ENCODE measurements at regions not wholly inside any gene's neighbourhood (a gene's known extent, or its start where the extent isn't known, plus 50 kb on each side); places are given as distances from the start of the nearest gene placed in this dataset.

DNA sequence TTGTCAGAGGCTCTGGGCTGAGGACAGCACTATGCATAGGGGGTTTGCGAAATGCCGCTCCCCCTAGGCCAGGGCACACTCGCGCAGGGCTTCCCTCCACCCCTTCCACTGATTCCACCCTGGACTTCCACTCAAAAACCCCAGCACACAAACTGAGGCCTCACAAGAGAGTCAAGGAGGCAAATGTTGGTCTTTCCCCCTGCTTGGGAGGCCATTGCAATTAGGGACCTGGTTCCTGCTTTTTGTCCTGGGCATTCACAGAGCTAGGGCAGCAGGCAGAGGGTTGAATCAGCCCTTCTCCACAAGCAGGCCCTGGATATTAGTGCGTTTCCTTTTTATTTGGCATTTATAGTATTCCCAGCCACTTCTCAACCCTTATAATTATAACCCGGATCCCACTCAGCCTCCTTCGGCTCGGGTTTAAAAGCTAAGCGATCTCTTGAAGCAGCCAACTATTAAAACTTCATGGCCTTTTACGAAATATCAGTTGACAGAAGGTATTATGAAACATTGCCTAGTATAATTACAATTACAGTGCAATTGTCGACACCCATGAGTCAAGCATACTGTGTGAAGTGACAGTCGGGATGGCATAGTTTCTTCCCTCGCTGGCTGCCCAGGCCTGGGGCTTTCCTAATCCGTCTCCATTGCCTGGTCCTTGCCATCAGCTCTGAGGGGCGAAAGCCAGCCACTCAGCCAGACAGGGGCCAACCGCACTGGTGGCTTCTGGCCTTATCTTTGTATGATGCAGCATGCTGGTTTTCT, 285.5 kb upstream of the MAP3K1 start:
- H3K36me3 Mint-ChIP-seq = no peaks in the 10 kb centered on the region
- ATAC-seq (no peak), DNase-seq (ENCODE audit: low spot score) (no peak)
- no peaks in the 10 kb centered on the region for H3K4me1 Mint-ChIP-seq (ENCODE audit: low read depth in 2 of 2)
- H3K27me3 Mint-ChIP-seq = no peaks in the 10 kb centered on the region
- H3K9me3 Mint-ChIP-seq = no peaks in the 10 kb centered on the region
- no peak overlapping the region for H3K27ac Mint-ChIP-seq
- no peak overlapping the region for H3K4me3 Mint-ChIP-seq

DNA sequence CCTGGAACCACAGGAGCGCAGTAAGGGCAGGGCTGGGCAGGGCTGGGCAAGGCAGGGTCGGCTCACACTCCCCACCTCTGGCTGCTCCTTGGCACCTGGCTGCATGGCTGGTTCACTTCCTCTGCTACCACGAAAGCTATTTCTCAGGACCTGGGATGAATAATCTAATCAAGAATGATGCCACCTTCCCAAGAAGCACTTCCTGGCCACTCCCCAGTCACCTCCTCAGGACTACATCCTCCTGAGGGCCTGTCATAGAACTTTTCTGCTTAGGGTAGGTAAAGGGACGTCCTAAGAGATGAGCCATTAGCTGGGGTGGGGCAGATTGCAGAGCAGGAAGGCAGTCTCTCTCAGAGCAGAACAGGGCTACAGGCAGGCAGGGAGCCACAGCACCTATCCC, 288.2 kb upstream of the MAP3K1 start:
- Mint-ChIP-seq H3K9me3 (no peaks in the 10 kb centered on the region), H3K27ac (no peak overlapping the region), H3K27me3 (no peaks in the 10 kb centered on the region), H3K36me3 (no peaks in the 10 kb centered on the region), H3K4me1 (ENCODE audit: low read depth in 2 of 2) (no peaks in the 10 kb centered on the region), H3K4me3 (no peak overlapping the region)
- DNase-seq (ENCODE audit: low spot score) = no peak
- no peak for ATAC-seq

DNA sequence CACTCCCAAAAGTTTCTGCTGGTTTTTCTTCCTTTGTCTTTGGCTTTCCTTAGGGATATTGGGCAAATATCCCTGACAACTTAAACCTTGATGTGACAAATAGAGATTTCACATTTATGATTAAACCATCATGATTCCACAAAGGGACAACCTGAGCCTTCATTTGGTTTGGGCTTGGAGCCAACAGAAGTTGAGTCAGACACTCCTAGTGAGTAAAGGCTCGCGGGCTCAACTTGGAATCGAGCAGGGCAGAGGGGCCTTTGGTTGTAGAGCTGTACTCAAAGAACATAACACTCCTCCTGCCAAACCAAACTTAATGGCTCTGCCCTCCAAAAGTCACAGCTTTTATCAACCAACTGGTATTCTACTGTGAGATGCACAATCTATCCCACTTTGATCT, 290.2 kb upstream of the MAP3K1 start:
- Mint-ChIP-seq H3K9me3 (no peaks in the 10 kb centered on the region), H3K4me3 (no peak overlapping the region), H3K27me3 (peaks cover 4 to 7% of the 10 kb centered on the region in 2 donors), H3K27ac (no peak overlapping the region), H3K36me3 (no peaks in the 10 kb centered on the region), H3K4me1 (ENCODE audit: low read depth in 2 of 2) (no peaks in the 10 kb centered on the region)
- ATAC-seq (no peak), DNase-seq (ENCODE audit: low spot score) (no peak)

DNA sequence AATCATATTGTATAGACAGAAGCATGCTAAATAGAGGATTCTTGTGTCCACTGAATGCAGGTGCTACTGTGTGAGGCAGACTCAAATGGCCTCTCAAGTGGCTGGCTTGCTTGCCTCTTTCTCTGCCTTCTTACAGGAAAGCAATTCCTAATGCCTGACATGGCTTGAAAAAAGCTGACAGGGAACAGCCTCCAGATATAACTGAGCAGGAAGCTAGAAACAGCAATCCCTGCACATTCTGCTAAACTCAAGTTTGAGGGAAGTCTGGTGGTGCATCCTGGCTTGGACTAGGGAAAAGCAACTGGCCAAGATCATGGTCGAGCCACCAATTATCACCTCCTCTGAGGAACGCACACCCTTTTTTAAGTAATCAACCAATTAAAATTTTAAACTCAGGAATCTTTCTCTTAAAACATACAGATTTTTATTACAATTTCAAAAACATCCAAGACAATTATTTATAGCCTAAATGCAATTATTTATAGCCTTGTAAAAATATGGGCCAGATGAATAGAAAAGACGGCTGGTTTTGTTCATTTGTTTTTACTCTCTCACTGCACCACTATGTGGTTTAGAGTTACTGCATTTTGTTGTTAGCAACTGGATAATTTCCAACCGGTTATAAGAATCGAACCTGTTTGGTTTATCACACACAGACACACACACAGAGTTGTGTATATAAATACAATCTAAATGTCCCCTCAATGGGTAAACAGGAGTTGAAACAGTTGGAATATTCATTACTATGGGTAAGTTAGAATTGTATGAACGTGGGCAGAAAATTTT, 290.9 kb upstream of the ANKRD55 start:
- Mint-ChIP-seq H3K27me3 (peaks cover 4 to 9% of the 10 kb centered on the region in 2 donors), H3K36me3 (no peaks in the 10 kb centered on the region), H3K4me3 (no peak overlapping the region), H3K4me1 (ENCODE audit: low read depth in 2 of 2) (no peaks in the 10 kb centered on the region), H3K27ac (no peak overlapping the region), H3K9me3 (no peaks in the 10 kb centered on the region)
- DNase-seq (ENCODE audit: low spot score) = no peak
- ATAC-seq = no peak

DNA sequence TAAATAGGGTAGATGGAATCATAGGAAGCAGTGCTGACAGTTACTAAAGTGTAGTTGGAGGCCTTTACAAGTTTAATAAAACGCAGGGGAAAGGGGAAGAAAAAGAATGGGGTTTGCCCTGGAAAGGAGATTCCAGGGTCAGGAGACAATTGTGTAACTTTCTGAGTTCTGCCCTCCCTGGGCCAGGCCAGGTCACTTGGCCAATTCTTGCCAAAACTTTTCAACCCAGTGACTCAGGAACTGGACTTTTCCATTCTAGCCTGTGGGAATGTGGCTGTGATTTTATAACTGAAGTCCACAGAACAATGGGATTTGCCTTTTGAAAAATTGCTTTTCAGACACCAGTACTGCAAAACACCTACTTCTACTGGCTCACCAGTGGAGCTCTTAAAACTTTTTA, 289.8 kb upstream of the ANKRD55 start:
- Mint-ChIP-seq H3K4me3 (no peak overlapping the region), H3K4me1 (ENCODE audit: low read depth in 2 of 2) (no peaks in the 10 kb centered on the region), H3K36me3 (no peaks in the 10 kb centered on the region), H3K27me3 (peaks cover 4 to 19% of the 10 kb centered on the region in 2 donors), H3K27ac (no peak overlapping the region), H3K9me3 (no peaks in the 10 kb centered on the region)
- no peak for DNase-seq (ENCODE audit: low spot score)
- ATAC-seq = no peak

DNA sequence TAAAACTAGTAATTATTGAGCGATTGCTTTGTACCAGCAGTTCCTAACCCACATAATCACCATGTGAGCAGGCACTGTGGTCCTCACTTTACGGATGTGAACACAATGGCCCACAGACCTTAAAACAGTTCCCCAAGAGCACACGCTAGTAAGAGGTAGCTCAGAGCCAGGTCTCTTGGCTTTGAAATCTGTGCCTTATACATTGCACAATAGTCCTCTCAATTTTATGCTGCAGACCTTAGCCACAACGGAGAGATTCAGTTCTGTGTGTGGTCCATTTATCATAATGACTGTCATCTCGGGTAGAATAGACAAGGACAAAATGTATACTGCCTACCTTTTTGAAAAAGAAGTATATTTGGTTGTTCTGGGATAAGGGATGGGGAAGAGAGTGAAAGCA, 289.0 kb upstream of the ANKRD55 start:
- no peak overlapping the region for H3K4me3 Mint-ChIP-seq
- no peak for DNase-seq (ENCODE audit: low spot score)
- no peak for ATAC-seq
- no peak overlapping the region for H3K27ac Mint-ChIP-seq
- H3K27me3 Mint-ChIP-seq = peaks cover 4 to 27% of the 10 kb centered on the region in 2 donors
- H3K36me3 Mint-ChIP-seq = no peaks in the 10 kb centered on the region
- no peaks in the 10 kb centered on the region for H3K4me1 Mint-ChIP-seq (ENCODE audit: low read depth in 2 of 2)
- no peaks in the 10 kb centered on the region for H3K9me3 Mint-ChIP-seq

DNA sequence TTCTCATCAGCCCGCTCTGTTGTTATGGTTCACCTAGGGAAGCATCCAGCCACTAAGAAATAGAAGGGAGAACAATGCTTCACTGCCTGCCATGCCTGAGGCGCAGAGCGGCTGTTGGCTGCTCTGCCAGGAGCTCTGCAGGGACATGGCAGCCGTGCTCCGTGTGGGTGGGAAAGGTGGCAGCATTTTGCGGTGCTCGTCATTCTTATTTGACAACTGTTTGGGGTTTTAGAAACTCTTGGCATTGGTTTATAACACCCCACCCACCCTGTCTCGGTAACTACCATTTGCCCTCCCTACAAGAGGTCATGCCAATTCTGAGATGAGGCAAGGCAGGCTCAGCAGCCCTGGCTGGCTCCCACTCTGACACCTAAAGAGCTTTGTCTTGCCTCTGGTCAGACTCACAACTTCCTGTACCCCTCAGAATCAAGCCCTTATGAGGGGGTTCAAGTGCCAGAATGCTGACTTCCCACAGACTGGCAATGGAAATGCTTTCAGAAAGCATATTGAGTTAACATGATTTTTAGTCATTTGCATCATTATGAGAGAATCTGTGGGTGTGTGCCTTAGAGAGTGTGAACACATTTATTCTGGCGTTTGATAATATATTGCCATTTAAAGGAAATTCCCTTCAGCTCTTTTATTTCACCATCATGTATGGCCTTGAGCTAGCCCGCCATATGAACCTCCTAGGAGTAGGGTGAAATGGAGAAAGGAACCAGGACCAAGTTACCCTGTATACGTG, 288.0 kb upstream of the ANKRD55 start:
- Mint-ChIP-seq H3K36me3 (no peaks in the 10 kb centered on the region), H3K4me1 (ENCODE audit: low read depth in 2 of 2) (no peaks in the 10 kb centered on the region), H3K4me3 (no peak overlapping the region), H3K27me3 (peaks cover 4 to 27% of the 10 kb centered on the region in 2 donors), H3K9me3 (no peaks in the 10 kb centered on the region), H3K27ac (no peak overlapping the region)
- ATAC-seq = no peak
- no peak for DNase-seq (ENCODE audit: low spot score)

DNA sequence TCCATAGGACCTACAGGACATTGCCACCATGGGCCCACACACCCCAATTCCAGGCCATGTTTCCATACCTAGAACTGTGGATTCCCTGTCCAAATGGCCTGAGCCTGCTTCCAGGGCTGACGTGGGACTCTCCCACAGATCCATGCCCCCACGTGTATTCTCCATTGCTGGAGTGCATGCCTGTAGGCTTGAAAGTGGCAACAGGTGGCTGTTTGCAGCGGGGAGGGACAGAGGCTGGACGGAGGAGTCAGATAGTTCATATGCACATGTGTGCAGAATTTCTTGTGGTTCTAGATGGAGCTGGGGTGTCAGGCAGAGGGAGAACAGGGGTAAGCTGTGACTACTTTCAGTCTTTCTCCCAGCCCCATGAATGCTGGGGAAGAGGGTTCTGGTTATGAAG, 285.7 kb upstream of the ANKRD55 start:
- H3K36me3 Mint-ChIP-seq = no peaks in the 10 kb centered on the region
- peaks cover 4 to 27% of the 10 kb centered on the region in 2 donors for H3K27me3 Mint-ChIP-seq
- DNase-seq (ENCODE audit: low spot score) = no peak
- no peak overlapping the region for H3K27ac Mint-ChIP-seq
- no peaks in the 10 kb centered on the region for H3K9me3 Mint-ChIP-seq
- ATAC-seq = no peak
- H3K4me1 Mint-ChIP-seq (ENCODE audit: low read depth in 2 of 2) = no peaks in the 10 kb centered on the region
- H3K4me3 Mint-ChIP-seq = no peak overlapping the region

DNA sequence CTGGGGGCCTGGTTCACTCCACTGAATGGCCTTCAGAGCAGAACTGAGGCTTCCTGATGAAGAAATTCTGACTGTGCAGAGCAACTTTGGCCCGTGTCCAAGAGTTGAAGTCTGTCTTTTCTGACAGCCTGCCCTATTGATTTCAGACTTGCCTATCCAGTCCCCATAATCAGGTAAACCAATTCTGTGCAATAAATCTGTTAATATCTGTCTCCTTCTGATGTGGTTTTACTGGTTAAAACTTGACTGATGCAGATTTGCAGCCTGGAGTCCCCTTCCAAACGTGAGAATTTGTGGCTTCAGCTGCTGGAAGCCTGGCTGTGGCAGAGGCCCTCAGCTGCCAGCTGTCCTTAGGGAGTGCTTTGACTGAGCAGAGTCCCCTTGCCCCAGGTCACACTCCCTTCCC, 283.9 kb upstream of the ANKRD55 start:
- H3K27me3 Mint-ChIP-seq = peaks cover 4 to 27% of the 10 kb centered on the region in 2 donors
- DNase-seq (ENCODE audit: low spot score) = no peak
- no peaks in the 10 kb centered on the region for H3K36me3 Mint-ChIP-seq
- H3K27ac Mint-ChIP-seq = no peak overlapping the region
- no peak overlapping the region for H3K4me3 Mint-ChIP-seq
- peaks cover 0 to 5% of the 10 kb centered on the region in 2 donors for H3K4me1 Mint-ChIP-seq (ENCODE audit: low read depth in 2 of 2)
- no peak for ATAC-seq
- H3K9me3 Mint-ChIP-seq = no peaks in the 10 kb centered on the region

DNA sequence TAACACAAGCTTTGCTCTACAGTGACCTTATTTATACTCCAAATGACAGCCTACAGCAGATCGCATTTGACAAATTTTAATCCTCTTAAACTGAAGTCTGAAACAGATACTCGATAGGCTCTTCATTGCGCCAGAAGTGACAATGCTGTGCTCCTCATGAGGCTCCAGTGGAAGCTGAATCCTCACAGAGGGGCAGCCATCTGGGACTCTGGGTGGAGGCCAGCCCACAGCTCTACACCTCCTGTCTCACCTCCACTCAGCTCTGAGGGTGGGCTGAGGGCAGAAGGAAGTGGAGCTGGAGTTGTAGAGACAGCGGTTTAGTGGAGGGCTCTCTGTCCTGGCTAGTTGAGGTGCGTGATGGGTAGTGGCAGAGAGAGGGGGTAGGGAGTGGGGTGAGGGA, 283.3 kb upstream of the ANKRD55 start:
- peaks cover 4 to 27% of the 10 kb centered on the region in 2 donors for H3K27me3 Mint-ChIP-seq
- no peaks in the 10 kb centered on the region for H3K36me3 Mint-ChIP-seq

DNA sequence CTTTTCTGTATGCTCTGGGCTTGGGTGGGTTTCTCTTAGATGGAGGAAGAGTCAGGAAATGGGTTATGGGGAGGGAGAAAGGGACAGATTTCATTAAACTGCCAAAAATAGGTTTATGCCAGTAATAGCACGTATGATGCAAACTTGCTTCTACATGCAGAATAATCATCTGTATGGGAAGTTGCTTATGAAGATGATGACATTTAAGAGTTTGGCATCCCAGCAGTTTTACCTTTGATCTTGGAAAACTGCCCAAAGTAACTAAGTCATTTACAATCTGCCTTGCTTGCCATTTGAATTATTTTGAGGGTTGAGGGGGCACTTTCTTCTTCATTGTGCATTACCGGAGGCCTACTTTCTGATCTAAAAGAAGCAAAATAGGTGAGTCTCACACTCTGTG, 282.9 kb upstream of the ANKRD55 start:
- no peak overlapping the region for H3K27ac Mint-ChIP-seq
- ATAC-seq (no peak), DNase-seq (ENCODE audit: low spot score) (no peak)
- peaks cover 4 to 27% of the 10 kb centered on the region in 2 donors for H3K27me3 Mint-ChIP-seq
- no peaks in the 10 kb centered on the region for H3K36me3 Mint-ChIP-seq
- H3K9me3 Mint-ChIP-seq = no peaks in the 10 kb centered on the region
- no peak overlapping the region for H3K4me3 Mint-ChIP-seq
- peaks cover 0 to 5% of the 10 kb centered on the region in 2 donors for H3K4me1 Mint-ChIP-seq (ENCODE audit: low read depth in 2 of 2)

More for the DNA sequence above, 283.3 kb upstream of the ANKRD55 start:
- Mint-ChIP-seq H3K9me3 (no peaks in the 10 kb centered on the region), H3K27ac (no peak overlapping the region), H3K4me1 (ENCODE audit: low read depth in 2 of 2) (peaks cover 0 to 5% of the 10 kb centered on the region in 2 donors), H3K4me3 (no peak overlapping the region)
- ATAC-seq (no peak), DNase-seq (ENCODE audit: low spot score) (no peak)

DNA sequence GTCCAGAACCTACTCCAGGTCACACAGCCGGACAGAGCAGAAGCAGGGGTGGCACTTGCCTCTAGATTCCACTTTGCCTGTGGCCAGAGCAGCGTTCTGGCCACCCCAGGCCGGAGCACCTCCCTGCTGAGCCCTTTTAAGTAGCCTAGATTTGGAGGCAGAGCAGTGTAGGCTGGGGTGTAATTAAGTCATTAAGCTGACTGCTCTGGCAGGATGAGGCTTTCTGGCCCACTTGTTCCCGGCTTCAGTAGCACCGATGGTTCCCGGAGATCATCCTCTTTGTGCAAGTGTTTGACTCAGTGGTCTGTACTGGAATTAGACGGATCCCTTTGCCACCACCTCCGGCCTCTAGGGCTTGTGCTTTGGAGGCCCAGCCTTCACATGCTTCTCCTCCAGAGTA, 281.9 kb upstream of the ANKRD55 start:
- Mint-ChIP-seq H3K27me3 (peaks cover 0 to 19% of the 10 kb centered on the region in 2 donors), H3K36me3 (no peaks in the 10 kb centered on the region), H3K27ac (no peak overlapping the region), H3K4me3 (no peak overlapping the region), H3K4me1 (ENCODE audit: low read depth in 2 of 2) (peaks cover 0 to 5% of the 10 kb centered on the region in 2 donors), H3K9me3 (no peaks in the 10 kb centered on the region)
- no peak for DNase-seq (ENCODE audit: low spot score)
- no peak for ATAC-seq

DNA sequence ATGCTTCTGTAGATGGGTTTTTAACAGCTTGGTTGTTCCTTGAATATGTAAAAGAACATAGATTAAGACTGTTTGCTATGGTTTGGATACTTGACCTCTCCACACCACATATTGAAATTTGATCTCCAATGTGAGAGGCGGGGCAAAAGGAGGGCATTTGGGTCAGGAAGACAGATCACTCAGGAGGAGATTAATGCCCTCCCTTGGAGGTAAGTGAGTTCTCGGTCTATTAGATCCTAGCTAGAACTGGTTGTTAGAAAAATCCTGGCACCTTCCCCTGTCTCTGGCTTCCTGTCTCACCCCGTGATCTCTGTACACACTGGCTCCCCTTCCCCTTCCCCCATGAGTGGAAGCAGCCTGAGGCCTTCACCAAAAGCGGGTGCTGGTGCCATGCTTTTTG, 281.1 kb upstream of the ANKRD55 start:
- Mint-ChIP-seq H3K36me3 (no peaks in the 10 kb centered on the region), H3K27ac (no peak overlapping the region), H3K9me3 (no peaks in the 10 kb centered on the region), H3K4me3 (no peak overlapping the region), H3K27me3 (peaks cover 0 to 19% of the 10 kb centered on the region in 2 donors), H3K4me1 (ENCODE audit: low read depth in 2 of 2) (peaks cover 0 to 5% of the 10 kb centered on the region in 2 donors)
- DNase-seq (ENCODE audit: low spot score) = no peak
- ATAC-seq = no peak

DNA sequence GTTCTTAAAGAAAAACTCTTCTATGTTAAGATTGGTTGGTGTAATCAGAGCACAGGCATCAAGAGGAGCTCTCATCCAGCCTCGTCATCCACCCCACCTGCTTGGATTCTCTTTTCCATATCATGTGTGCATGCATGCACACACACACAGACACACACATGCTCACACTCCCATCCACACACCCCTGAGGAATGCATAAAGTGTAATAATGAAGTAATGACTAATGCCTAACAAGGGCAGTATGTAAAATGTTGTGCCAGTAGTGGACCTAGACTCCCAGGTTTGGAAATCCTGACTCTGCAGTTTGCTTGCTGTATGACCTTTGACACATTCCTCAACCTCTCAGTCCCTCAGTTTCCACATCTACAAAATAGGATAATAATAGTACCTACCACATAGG, 280.0 kb upstream of the ANKRD55 start:
- ATAC-seq (no peak), DNase-seq (ENCODE audit: low spot score) (no peak)
- Mint-ChIP-seq H3K36me3 (no peaks in the 10 kb centered on the region), H3K4me1 (ENCODE audit: low read depth in 2 of 2) (peaks cover 0 to 5% of the 10 kb centered on the region in 2 donors), H3K27me3 (peaks cover 0 to 9% of the 10 kb centered on the region in 2 donors), H3K9me3 (no peaks in the 10 kb centered on the region), H3K4me3 (no peak overlapping the region), H3K27ac (no peak overlapping the region)
